ENCODE measurements at regions not wholly inside any gene's neighbourhood (a gene's known extent, or its start where the extent isn't known, plus 50 kb on each side); places are given as distances from the start of the nearest gene placed in this dataset.
"Not testable (repeated sequence)": the region's sequence is repeated elsewhere in the genome, so short reads cannot be mapped to it uniquely, and the experiment has no call there.

- no peak for DNase-seq (ENCODE audit: low spot score)
These were observed 663.2 kb upstream of the HTR2C start for GRCh38 chrX:113920661-113921060.

- no peak for DNase-seq (ENCODE audit: low spot score)
These were observed 664.5 kb upstream of the HTR2C start for GRCh38 chrX:113919387-113919786.

GRCh38 chrX:113906168-113906567 lies 677.7 kb upstream of the HTR2C start:
- DNase-seq (ENCODE audit: low spot score) = no peak

GRCh38 chrX:113892891-113893290 lies 691.0 kb upstream of the HTR2C start:
- DNase-seq (ENCODE audit: low spot score) = no peak

- no peak for DNase-seq (ENCODE audit: low spot score)
These were observed 691.5 kb upstream of the HTR2C start for GRCh38 chrX:113892401-113892800.

GRCh38 chrX:113873056-113873455 lies 710.8 kb upstream of the HTR2C start:
- DNase-seq (ENCODE audit: low spot score) = no peak

GRCh38 chrX:113868711-113869110 lies 715.2 kb upstream of the HTR2C start:
- no peak for DNase-seq (ENCODE audit: low spot score)

GRCh38 chrX:113868177-113868576 lies 715.7 kb upstream of the HTR2C start:
- DNase-seq (ENCODE audit: low spot score) = no peak

GRCh38 chrX:113849408-113849807 lies 734.5 kb upstream of the HTR2C start:
- DNase-seq (ENCODE audit: low spot score) = no peak

- DNase-seq (ENCODE audit: low spot score) = no peak
These were observed 750.5 kb upstream of the HTR2C start for GRCh38 chrX:113833096-113834055.

GRCh38 chrX:113828470-113828869 lies 755.4 kb upstream of the HTR2C start:
- no peak for DNase-seq (ENCODE audit: low spot score)

GRCh38 chrX:113818346-113818745 lies 765.5 kb upstream of the HTR2C start:
- DNase-seq (ENCODE audit: low spot score) = no peak

GRCh38 chrX:113804819-113805218 lies 779.1 kb upstream of the HTR2C start:
- DNase-seq (ENCODE audit: low spot score) = no peak

GRCh38 chrX:113804291-113804690 lies 779.6 kb upstream of the HTR2C start:
- no peak for DNase-seq (ENCODE audit: low spot score)

- no peak for DNase-seq (ENCODE audit: low spot score)
These were observed 781.0 kb upstream of the HTR2C start for GRCh38 chrX:113802837-113803236.

- no peak for DNase-seq (ENCODE audit: low spot score)
These were observed 782.9 kb upstream of the HTR2C start for GRCh38 chrX:113800955-113801354.

- DNase-seq (ENCODE audit: low spot score) = no peak
These were observed 790.3 kb upstream of the HTR2C start for GRCh38 chrX:113793563-113793962.

- DNase-seq (ENCODE audit: low spot score) = no peak
These were observed 792.9 kb upstream of the HTR2C start for GRCh38 chrX:113790987-113791386.

- not testable (repeated sequence) for DNase-seq (ENCODE audit: low spot score)
These were observed 799.1 kb upstream of the HTR2C start for GRCh38 chrX:113784754-113785153.

- DNase-seq (ENCODE audit: low spot score) = no peak
These were observed 813.1 kb upstream of the HTR2C start for GRCh38 chrX:113770806-113771205.

- no peak for DNase-seq (ENCODE audit: low spot score)
These were observed 813.8 kb upstream of the HTR2C start for GRCh38 chrX:113770071-113770470.

- no peak for DNase-seq (ENCODE audit: low spot score)
These were observed 824.5 kb upstream of the HTR2C start for GRCh38 chrX:113759422-113759821.

GRCh38 chrX:113747274-113747973 lies 836.5 kb upstream of the HTR2C start:
- DNase-seq (ENCODE audit: low spot score) = no peak

Data from hematopoietic multipotent progenitor cell treated with erythropoietin and hydrocortisone succinate and interleukin-3 and kit ligand, for 17 days (in vitro differentiated cells).